ENCODE measurements at regions not wholly inside any gene's neighbourhood (a gene's known extent, or its start where the extent isn't known, plus 50 kb on each side); places are given as distances from the start of the nearest gene placed in this dataset.

DNA sequence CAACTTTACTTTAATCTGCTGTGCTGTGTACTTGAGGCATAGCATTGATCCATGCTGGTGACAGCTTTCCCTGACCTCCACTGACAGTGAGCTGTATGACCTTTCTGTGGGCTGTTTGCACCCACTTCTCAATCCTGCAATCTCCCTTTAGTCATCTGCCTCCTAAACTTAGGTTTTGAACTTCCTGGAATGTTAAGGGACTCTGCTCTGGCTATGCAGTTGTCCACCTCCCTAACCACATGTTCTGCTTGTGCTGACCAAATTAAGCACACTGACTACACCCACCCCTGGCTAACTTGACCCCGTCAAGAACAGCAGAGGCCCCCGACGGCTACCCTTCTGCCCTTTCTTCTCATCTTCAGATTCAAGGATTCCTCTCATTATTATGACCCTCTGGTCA, 89.1 kb upstream of the NTM start:
- no peak for ATAC-seq
- CTCF ChIA-PET (ENCODE audit: low intra/inter-chr PET ratio) = no interaction called here
- no peak for TF ChIP-seq POLR3A (IDR thresholded peaks at IDR 0.05; ENCODE audit: borderline replicate concordance, extremely low read depth, insufficient read depth, insufficient read length)
- TF ChIP-seq ZHX1 (conservative IDR thresholded peaks at IDR 0.05; ENCODE audit: low read length) = no peak
- TF ChIP-seq ADNP (tag; IDR thresholded peaks at IDR 0.05) = no peak
- TF ChIP-seq ZNF239 (CRISPR knock-in tag; IDR thresholded peaks at IDR 0.05) = no peak
- no peak for TF ChIP-seq NELFE (IDR thresholded peaks at IDR 0.05; ENCODE audit: insufficient read depth, insufficient read length)
- TF ChIP-seq TBP (optimal IDR thresholded peaks at IDR 0.05; ENCODE audit: low read depth, low read length) = no peak
- no peak for TF ChIP-seq USF1 (CRISPR knock-in tag; IDR thresholded peaks at IDR 0.05)
- TF ChIP-seq DNMT1 (IDR thresholded peaks at IDR 0.05) = no peak
- TF ChIP-seq KAT2B (IDR thresholded peaks at IDR 0.05; ENCODE audit: low read depth, low read length) = no peak
- TF ChIP-seq ZNF277 (CRISPR knock-in tag; IDR thresholded peaks at IDR 0.05; ENCODE audit: borderline replicate concordance) = no peak
- TF ChIP-seq HMGN3 (IDR thresholded peaks at IDR 0.05; ENCODE audit: borderline replicate concordance, extremely low read depth, insufficient read length, low read depth, low read length) = no peak
- TF ChIP-seq HDGF (IDR thresholded peaks at IDR 0.05) = no peak
- TF ChIP-seq PHB2 (IDR thresholded peaks at IDR 0.05; ENCODE audit: low read depth) = no peak
- TF ChIP-seq SMARCE1 (IDR thresholded peaks at IDR 0.05) = no peak
- no peak for TF ChIP-seq ZNF668 (CRISPR knock-in tag; IDR thresholded peaks at IDR 0.05)
- no peak for TF ChIP-seq MITF (IDR thresholded peaks at IDR 0.05)
- no peak for TF ChIP-seq ZNF384 (IDR thresholded peaks at IDR 0.05; ENCODE audit: low read depth, low read length)
- no peak for TF ChIP-seq BRF2 (IDR thresholded peaks at IDR 0.05; ENCODE audit: borderline replicate concordance, insufficient read depth, insufficient read length)

More for the DNA sequence above, 89.1 kb upstream of the NTM start:
- Histone ChIP-seq H3K27me3 (ENCODE audit: control insufficient read depth in 2 of 2, insufficient read depth in 2 of 2, low read length in 2 of 2) (no peaks in the 10 kb centered on the region), H2AFZ (ENCODE audit: low read depth, low read length) (no peak overlapping the region), H3K27ac (ENCODE audit: extremely low read depth, low read depth, low read length) (no peak overlapping the region), H3K79me2 (ENCODE audit: control insufficient read depth, insufficient read depth, low read length) (no peaks in the 10 kb centered on the region), H3K4me2 (ENCODE audit: insufficient read depth, low read length) (no peak overlapping the region), H3K36me3 (ENCODE audit: control insufficient read depth, insufficient read depth, low read length) (no peaks in the 10 kb centered on the region), H3K9me3 (replicated peaks; ENCODE audit: control insufficient read depth, insufficient read depth, low read depth, low read length) (no peaks in the 10 kb centered on the region), H4K20me1 (replicated peaks; ENCODE audit: control insufficient read depth, insufficient read depth, low read length) (no peaks in the 10 kb centered on the region), H3K9me1 (ENCODE audit: control insufficient read depth, insufficient read depth, low read length) (no peaks in the 10 kb centered on the region), H3K9ac (ENCODE audit: insufficient read depth in 1 of 2, low read depth in 2 of 2, low read length in 2 of 2) (no peak overlapping the region), H3K4me3 (no peak overlapping the region), H3K4me1 (replicated peaks in 1 of 2; ENCODE audit: control insufficient read depth in 2 of 2, insufficient read depth in 2 of 2, low read length in 2 of 2) (no peaks in the 10 kb centered on the region)
- WGBS (ENCODE audit: insufficient coverage, low coverage, missing lambda C conversion rate) = 0% methylated on average over 3 of the region's 3 CpGs
- POLR2A ChIA-PET = no interaction called here
- no peak for FAIRE-seq
- DNase-seq (ENCODE audit: extremely low read depth in 1 of 4, low spot score in 3 of 4) = no peak
- intact Hi-C loops (cut with micrococcal nuclease) = no loop called here
- BruUV-seq (replicated peaks) = no TSS peak
- in situ Hi-C loops (cut with MboI) = no loop called here

All from K562 (cell line).